ENCODE measurements at regions not wholly inside any gene's neighbourhood (a gene's known extent, or its start where the extent isn't known, plus 50 kb on each side); places are given as distances from the start of the nearest gene placed in this dataset.
"Not testable (repeated sequence)": the region's sequence is repeated elsewhere in the genome, so short reads cannot be mapped to it uniquely, and the experiment has no call there.

DNA sequence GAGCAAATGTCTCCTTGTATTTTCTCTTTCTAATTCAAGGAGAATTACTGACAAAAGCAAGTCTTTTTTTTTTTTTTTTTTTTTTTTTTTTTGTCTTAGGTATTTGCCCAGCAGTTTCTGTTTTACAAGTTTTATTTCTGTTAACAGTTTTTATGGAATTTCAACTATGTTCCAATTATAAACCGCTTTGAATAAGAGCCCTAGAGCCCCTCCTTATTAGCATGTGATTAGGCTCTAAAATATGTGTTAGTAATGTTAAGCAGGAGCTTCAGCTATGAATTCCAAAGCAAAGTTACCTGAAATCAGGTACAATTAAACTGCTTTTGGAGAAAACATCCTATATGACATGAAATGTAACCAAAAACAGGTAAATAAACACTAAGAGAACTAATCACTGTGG lies 997.0 kb upstream of the POT1 start:
- intact Hi-C loops (cut with micrococcal nuclease), result no loop called here
- no peak overlapping the region for H3K27ac ChIP-seq (replicated peaks)
- DNase-seq, result no peak
- H3K27me3 ChIP-seq (ENCODE audit: low read depth), result no peaks in the 10 kb centered on the region
- TF ChIP-seq, protein P1, sequence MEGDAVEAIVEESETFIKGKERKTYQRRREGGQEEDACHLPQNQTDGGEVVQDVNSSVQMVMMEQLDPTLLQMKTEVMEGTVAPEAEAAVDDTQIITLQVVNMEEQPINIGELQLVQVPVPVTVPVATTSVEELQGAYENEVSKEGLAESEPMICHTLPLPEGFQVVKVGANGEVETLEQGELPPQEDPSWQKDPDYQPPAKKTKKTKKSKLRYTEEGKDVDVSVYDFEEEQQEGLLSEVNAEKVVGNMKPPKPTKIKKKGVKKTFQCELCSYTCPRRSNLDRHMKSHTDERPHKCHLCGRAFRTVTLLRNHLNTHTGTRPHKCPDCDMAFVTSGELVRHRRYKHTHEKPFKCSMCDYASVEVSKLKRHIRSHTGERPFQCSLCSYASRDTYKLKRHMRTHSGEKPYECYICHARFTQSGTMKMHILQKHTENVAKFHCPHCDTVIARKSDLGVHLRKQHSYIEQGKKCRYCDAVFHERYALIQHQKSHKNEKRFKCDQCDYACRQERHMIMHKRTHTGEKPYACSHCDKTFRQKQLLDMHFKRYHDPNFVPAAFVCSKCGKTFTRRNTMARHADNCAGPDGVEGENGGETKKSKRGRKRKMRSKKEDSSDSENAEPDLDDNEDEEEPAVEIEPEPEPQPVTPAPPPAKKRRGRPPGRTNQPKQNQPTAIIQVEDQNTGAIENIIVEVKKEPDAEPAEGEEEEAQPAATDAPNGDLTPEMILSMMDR (IDR thresholded peaks at IDR 0.05; ENCODE audit: borderline replicate concordance), result no peak
- H3K4me1 ChIP-seq, result no peaks in the 10 kb centered on the region
- H3K9me3 ChIP-seq (replicated peaks), result no peaks in the 10 kb centered on the region
- no peak overlapping the region for H3K4me3 ChIP-seq
- H3K36me3 ChIP-seq, result no peaks in the 10 kb centered on the region

DNA sequence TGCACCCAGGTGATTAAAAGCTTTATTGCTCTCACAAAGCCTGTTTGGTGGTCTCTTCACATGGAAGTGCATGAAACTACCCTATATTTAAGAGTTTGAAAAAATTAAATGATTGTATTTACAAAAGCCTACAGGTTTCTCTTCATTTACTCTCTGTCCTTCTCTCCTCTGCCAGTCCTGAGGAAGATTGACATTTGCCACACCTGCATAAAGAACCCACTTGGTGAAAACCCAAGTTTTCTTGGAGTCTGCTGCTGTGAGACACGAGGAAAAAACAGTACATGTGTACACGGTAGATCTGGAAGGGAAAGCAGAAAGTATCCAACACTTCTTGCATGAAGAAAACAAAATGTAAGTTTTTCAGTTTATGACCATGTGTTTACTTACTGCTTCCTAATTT lies 994.4 kb upstream of the POT1 start:
- no peaks in the 10 kb centered on the region for H3K27me3 ChIP-seq (ENCODE audit: low read depth)
- H3K9me3 ChIP-seq (replicated peaks), result no peaks in the 10 kb centered on the region
- H3K36me3 ChIP-seq, result no peaks in the 10 kb centered on the region
- H3K4me3 ChIP-seq, result no peak overlapping the region
- H3K27ac ChIP-seq (replicated peaks), result no peak overlapping the region
- intact Hi-C loops (cut with micrococcal nuclease), result no loop called here
- no peaks in the 10 kb centered on the region for H3K4me1 ChIP-seq
- TF ChIP-seq, protein P1 (IDR thresholded peaks at IDR 0.05; ENCODE audit: borderline replicate concordance), result no peak
- no peak for DNase-seq

DNA sequence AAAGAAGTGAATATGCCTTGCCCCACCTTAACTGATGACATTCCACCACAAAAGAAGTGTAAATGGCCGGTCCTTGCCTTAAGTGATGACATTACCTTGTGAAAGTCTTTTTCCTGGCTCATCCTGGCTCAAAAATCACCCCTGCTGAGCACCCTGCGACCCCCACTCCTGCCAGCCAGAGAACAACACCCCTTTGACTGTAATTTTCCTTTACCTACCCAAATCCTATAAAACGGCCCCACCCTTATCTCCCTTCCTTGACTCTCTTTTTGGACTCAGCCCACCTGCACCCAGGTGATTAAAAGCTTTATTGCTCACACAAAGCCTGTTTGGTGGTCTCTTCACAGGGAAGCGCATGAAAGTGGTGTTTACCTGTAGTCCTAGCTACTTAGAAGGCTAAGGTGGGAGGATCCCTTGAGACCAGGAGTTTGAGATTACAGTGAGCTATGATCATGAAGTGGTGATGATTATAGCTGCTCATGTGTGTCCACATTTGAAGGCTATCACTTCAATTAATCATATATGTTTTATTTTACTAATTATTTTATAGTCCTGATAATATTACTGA lies 985.8 kb upstream of the POT1 start:
- intact Hi-C loops (cut with micrococcal nuclease); DNase-seq; H3K9me3 ChIP-seq (replicated peaks); H3K27ac ChIP-seq (replicated peaks); H3K36me3 ChIP-seq; H3K4me3 ChIP-seq; H3K27me3 ChIP-seq (ENCODE audit: low read depth); H3K4me1 ChIP-seq: not testable (repeated sequence)

DNA sequence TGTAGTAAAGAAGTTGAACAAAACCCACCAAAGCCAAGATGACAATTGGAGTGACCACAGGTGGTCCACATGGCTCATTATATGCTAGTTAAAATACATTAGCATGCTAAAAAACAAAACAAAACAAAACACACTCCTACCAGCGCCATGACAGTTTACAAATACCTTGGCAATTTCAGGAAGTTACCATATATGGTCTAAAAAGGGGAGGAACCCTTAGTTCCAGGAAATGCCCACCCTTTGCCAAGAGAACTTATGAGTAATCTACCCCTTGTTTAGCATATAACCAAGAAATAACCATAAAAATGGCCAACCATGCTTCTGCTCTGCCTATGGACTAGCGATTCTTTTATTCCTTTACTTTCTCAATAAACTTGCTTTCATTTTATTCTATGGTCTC lies 979.1 kb upstream of the POT1 start:
- no peak overlapping the region for H3K27ac ChIP-seq (replicated peaks)
- DNase-seq, result no peak
- intact Hi-C loops (cut with micrococcal nuclease), result no loop called here

DNA sequence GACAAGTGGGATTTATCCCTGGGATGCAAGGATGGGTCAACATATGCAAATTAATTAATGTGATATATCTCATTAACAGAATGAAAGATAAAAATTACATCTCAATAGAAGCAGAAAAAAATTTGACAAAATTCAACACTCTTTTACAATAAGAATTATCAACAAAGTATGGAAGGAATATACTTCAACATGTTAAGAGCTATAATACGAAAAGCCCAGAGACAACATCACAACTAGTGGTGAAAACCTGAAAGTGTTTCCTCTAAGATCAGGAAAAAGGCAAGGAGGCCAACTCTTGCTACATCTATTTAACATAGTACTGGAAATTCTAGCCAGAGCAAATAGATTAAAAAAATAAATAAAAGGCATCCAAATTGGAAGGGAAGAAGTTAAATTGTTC lies 970.0 kb upstream of the POT1 start:
- no peak for DNase-seq
- Histone ChIP-seq H3K36me3 (no peaks in the 10 kb centered on the region), H3K4me3 (no peak overlapping the region), H3K27me3 (ENCODE audit: low read depth) (no peaks in the 10 kb centered on the region), H3K9me3 (replicated peaks) (no peaks in the 10 kb centered on the region), H3K4me1 (no peaks in the 10 kb centered on the region), H3K27ac (replicated peaks) (no peak overlapping the region)
- intact Hi-C loops (cut with micrococcal nuclease), result no loop called here
- TF ChIP-seq, protein P1 (IDR thresholded peaks at IDR 0.05; ENCODE audit: borderline replicate concordance), result no peak

More for the DNA sequence above, 979.1 kb upstream of the POT1 start:
- TF ChIP-seq, protein P1 (IDR thresholded peaks at IDR 0.05; ENCODE audit: borderline replicate concordance), result no peak
- Histone ChIP-seq H3K4me3 (no peak overlapping the region), H3K36me3 (no peaks in the 10 kb centered on the region), H3K4me1 (no peaks in the 10 kb centered on the region), H3K27me3 (ENCODE audit: low read depth) (no peaks in the 10 kb centered on the region), H3K9me3 (replicated peaks) (peaks cover 8% of the 10 kb centered on the region)

DNA sequence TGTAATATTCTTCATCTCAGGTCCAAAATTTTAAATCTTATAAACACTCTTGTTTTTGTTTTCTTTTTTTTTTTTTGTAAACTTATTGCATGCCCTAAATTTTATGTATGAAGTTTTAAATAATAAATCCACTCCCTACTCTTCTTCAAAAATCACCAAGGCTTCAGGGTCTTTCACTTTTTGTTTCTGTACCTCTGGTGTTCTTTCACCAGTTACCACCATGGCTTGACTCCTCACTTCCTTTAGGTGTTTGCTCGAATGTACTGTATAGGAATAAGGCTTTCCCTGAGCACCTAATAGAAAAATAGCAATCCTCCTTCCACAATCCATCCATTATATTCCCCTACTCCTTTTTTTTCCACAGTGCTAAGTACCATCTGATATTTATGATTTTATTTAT lies 962.8 kb upstream of the POT1 start:
- DNase-seq, result no peak
- Histone ChIP-seq H3K9me3 (replicated peaks) (no peaks in the 10 kb centered on the region), H3K27ac (replicated peaks) (no peak overlapping the region), H3K4me1 (no peaks in the 10 kb centered on the region), H3K27me3 (ENCODE audit: low read depth) (no peaks in the 10 kb centered on the region), H3K36me3 (no peaks in the 10 kb centered on the region), H3K4me3 (no peak overlapping the region)
- TF ChIP-seq, protein P1 (IDR thresholded peaks at IDR 0.05; ENCODE audit: borderline replicate concordance), result no peak
- intact Hi-C loops (cut with micrococcal nuclease), result no loop called here
